ENCODE measurements at regions not wholly inside any gene's neighbourhood (a gene's known extent, or its start where the extent isn't known, plus 50 kb on each side); places are given as distances from the start of the nearest gene placed in this dataset.

DNA sequence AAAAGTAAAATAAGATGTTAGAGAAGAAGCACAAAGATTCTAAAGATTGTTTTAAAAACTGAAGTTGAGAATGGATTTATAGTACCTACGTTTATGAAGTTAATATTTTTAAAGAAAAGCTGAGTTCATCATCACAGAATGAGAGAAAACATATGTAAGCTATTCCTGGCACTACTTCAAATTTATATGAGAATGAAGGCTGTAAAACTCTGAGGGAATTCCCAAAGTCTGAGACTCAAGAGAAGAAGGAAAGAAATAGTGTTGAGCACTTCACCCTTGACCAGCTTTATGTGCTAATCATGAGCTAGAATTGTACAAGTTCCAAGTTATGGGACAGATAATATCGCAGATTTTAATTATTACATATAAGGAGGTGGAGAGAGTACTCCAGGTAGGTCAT, 323.7 kb upstream of the GNAI1 start:
- Histone ChIP-seq H3K4me3 (no peak overlapping the region), H3K27me3 (replicated peaks; ENCODE audit: insufficient read depth) (no peaks in the 10 kb centered on the region), H3K4me1 (ENCODE audit: control insufficient read depth in 1 of 2, low read depth in 2 of 2) (no peaks in the 10 kb centered on the region), H3K9me3 (no peaks in the 10 kb centered on the region), H3K27ac (no peak overlapping the region), H3K36me3 (no peaks in the 10 kb centered on the region)
- DNase-seq (ENCODE audit: low spot score) = no peak
- ATAC-seq (ENCODE audit: insufficient number of reproducible peaks, low FRiP score, low read depth) = no peak
- no peak for TF ChIP-seq CTCF (IDR thresholded peaks at IDR 0.05)

DNA sequence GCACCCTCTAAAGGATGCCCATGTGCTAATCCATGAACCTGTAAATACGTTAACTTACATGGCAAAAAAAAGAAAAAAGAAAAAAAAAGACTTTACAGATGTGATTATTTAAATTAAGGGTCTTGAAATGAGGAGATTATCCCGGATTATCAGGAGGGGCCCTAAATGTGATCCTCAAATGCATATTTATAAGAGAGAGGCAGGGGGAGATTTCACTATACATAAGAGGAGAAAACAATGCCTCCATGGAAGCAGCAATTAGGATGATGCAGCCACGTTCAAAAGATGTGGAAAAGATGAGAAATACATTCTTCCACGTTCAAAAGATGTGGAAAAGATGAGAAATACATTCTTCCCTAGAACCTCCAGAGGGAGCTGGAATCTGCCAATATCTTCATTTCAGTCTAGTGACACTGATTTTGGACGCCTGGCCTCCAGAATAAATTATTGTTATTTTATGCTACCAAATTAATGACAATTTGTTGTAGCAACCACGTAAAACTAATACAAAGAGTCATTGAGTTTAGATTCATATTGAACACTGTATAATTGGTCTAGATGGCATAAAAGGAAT, 328.4 kb upstream of the GNAI1 start:
- H3K9me3 ChIP-seq = no peaks in the 10 kb centered on the region
- no peak for DNase-seq (ENCODE audit: low spot score)
- no peaks in the 10 kb centered on the region for H3K27me3 ChIP-seq (replicated peaks; ENCODE audit: insufficient read depth)
- H3K4me1 ChIP-seq (ENCODE audit: control insufficient read depth in 1 of 2, low read depth in 2 of 2) = no peaks in the 10 kb centered on the region
- H3K4me3 ChIP-seq = no peak overlapping the region
- no peak for TF ChIP-seq CTCF (IDR thresholded peaks at IDR 0.05)
- no peak for ATAC-seq (ENCODE audit: insufficient number of reproducible peaks, low FRiP score, low read depth)
- H3K27ac ChIP-seq = no peak overlapping the region
- no peaks in the 10 kb centered on the region for H3K36me3 ChIP-seq

GRCh38 chr7:79790656-79791262, 337.3 kb upstream of the MAGI2 start:
- Histone ChIP-seq H3K36me3 (no peaks in the 10 kb centered on the region), H3K27me3 (replicated peaks; ENCODE audit: insufficient read depth) (no peaks in the 10 kb centered on the region), H3K4me3 (no peak overlapping the region), H3K27ac (no peak overlapping the region), H3K4me1 (ENCODE audit: control insufficient read depth in 1 of 2, low read depth in 2 of 2) (no peaks in the 10 kb centered on the region), H3K9me3 (no peaks in the 10 kb centered on the region)
- ATAC-seq (ENCODE audit: insufficient number of reproducible peaks, low FRiP score, low read depth) (no peak), DNase-seq (ENCODE audit: low spot score) (no peak)
- TF ChIP-seq CTCF (IDR thresholded peaks at IDR 0.05) = no peak

DNA sequence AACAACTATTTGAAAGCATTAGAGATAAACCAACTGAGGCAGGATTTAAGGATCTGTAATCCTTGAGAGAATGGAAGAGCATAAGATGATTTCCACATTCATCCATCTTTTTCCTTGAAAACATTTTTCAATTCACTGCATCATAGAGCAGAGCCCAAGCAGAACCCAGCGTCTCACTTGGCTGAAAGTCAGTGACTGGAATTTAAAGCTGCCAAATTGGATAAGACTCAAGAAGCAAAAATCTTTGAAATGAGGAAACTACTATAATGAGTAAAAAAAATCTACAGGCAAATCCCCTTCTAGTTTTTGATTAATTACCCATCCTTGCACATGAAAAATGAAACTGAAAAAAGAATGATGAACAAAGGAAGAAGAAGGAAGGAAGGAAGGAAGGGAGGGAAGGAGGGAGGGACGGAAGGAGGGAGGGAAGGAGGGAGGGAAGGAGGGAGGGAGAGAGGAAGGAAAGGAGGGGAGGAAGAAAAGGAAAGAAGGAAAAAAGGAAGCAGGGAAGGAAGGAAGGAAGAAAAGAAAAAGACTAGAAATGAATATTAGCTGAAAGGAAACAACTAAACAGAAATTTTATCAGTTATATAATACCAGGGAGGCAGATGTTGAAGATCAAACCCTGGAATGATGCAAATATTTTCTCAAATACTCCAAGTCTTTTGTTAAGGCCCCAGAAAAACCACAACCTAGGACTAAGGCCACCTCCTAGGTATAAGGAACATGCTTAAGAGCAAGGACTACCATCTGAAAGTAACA, 336.3 kb upstream of the MAGI2 start:
- no peaks in the 10 kb centered on the region for H3K27me3 ChIP-seq (replicated peaks; ENCODE audit: insufficient read depth)
- ATAC-seq (ENCODE audit: insufficient number of reproducible peaks, low FRiP score, low read depth) (no peak), DNase-seq (ENCODE audit: low spot score) (no peak)
- no peaks in the 10 kb centered on the region for H3K4me1 ChIP-seq (ENCODE audit: control insufficient read depth in 1 of 2, low read depth in 2 of 2)
- TF ChIP-seq CTCF (IDR thresholded peaks at IDR 0.05) = no peak
- no peaks in the 10 kb centered on the region for H3K36me3 ChIP-seq
- H3K27ac ChIP-seq = no peak overlapping the region
- H3K9me3 ChIP-seq = no peaks in the 10 kb centered on the region
- H3K4me3 ChIP-seq = no peak overlapping the region

DNA sequence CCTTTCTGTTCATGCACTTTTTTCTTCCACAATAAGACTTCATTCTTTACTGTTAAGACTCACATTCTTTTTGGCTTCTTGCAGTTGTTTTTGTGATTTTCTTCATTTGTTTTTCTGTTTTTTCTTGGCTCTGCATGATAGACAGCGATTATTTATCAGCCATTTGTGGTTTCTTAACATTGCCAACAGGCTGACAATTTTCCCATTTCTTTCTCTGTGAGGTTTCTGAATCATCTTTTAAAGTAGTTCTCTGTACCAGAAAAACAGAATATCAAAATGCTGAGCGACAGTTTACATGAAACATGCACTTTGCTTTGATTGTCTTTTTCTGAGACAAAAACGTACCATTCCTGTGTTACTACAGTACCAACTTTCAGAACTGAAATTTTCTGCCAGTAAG, 334.2 kb upstream of the MAGI2 start:
- H3K4me3 ChIP-seq = no peak overlapping the region
- no peak for DNase-seq (ENCODE audit: low spot score)

More for the DNA sequence above, 334.2 kb upstream of the MAGI2 start:
- TF ChIP-seq CTCF (IDR thresholded peaks at IDR 0.05) = no peak
- no peak overlapping the region for H3K27ac ChIP-seq
- no peaks in the 10 kb centered on the region for H3K9me3 ChIP-seq
- no peaks in the 10 kb centered on the region for H3K4me1 ChIP-seq (ENCODE audit: control insufficient read depth in 1 of 2, low read depth in 2 of 2)
- no peaks in the 10 kb centered on the region for H3K27me3 ChIP-seq (replicated peaks; ENCODE audit: insufficient read depth)
- H3K36me3 ChIP-seq = no peaks in the 10 kb centered on the region
- ATAC-seq (ENCODE audit: insufficient number of reproducible peaks, low FRiP score, low read depth) = no peak

Measured in thoracic aorta (tissue), 2 donors.